NCI-H69 (cell line): ENCODE measurements at regions not wholly inside any gene's neighbourhood (a gene's known extent, or its start where the extent isn't known, plus 50 kb on each side); places are given as distances from the start of the nearest gene placed in this dataset.

Experiments used
- DNase-seq: peaks from one replicate; lab custom pipeline; 2025; lab: John Stamatoyannopoulos, UW

DNA sequence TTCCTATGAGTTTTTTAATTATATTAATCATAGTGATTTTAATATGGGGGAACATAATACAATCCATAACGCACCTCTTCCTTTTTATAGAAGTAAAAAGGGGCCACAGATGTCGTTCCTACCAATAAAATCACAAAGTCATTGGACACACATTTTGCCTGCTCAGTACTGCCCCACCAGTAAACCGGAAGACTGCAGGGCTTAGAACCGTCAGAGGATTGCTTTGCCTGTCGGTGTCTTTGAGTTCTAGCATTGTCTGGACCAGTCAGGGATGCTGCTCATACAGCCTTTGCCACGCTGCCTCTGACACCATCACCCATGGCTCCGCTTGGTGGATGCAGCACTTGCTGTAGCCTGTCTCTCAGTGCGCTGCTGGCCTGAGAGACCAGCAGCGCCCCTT, 853.6 kb downstream of the C6orf118 start:
- DNase-seq: no peak

- DNase-seq: no peak
Measured at GRCh38 chr6:164453835-164454234, 855.6 kb downstream of the C6orf118 start.

DNA sequence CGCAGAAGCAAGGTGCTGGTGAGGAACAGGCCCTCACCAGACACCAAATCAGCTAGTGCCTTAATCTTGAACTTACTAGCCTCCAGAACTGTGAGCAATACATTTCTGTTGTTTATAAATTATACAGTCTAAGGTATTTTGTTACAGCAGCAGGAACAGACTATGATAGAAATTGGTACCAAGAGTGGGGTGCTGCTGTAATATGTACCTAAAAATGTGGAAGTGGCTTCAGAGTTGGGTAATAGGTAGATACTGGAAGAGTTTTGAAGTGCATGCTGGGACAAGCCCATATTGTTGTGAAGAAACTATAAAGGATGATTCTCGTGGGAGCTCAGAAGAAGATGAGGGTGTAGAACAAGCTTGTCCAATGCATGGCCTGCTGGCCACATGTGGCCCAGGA, 866.8 kb downstream of the C6orf118 start:
- DNase-seq: no peak

DNA sequence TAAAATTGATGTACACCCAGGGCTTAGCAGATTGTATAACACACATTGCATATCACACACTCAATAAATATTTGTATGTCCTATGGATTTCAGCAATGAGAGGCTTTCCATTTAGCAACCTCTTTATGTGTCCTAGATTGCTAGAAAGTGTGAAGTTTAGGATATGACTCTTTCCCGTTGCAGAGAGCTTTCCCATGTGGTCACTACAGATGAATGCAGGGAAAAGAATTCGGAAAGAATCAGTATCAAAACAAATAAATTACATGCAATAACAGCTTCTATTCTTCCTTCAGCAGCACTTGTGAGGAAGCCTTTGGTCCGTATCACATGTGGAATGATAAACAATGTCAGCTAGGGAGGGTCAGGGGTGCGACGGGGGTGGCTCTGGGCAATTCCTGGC, 870.1 kb downstream of the C6orf118 start:
- DNase-seq: no peak

GRCh38 chr6:164436976-164437375, 872.4 kb downstream of the C6orf118 start:
- DNase-seq: no peak

DNA sequence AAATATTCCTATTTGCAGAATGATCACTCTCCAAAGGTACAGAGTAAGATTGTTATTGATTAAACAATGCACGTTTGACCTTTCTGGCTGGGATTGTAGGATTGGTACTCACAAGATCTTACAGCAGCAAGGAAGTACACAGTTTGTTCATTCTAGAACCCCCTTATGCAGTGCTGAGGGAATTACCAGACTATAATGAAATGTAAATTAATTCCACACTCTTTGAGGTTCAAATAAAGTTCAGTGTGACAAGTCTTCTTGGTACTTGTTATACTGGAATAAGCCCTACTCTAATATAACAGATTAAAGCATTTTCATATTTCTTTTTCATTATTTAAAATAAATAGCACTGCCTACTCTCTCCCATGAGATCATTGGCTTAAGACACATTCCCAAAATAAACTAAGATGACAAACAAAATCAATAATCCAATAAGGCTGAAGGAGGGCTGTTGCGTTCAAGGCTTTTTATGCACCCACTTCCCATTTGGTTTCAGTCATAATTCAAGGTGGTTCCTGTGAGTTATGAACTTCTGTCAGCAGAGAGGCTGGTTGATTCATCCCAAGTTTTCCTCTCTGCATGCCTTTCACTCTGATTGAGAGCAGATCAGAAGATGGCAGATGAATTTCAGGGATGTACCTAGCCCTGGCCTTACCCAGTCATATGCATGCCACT, 881.5 kb downstream of the C6orf118 start:
- no peak for DNase-seq

GRCh38 chr6:164424489-164424888, 884.9 kb downstream of the C6orf118 start:
- DNase-seq: no peak

DNA sequence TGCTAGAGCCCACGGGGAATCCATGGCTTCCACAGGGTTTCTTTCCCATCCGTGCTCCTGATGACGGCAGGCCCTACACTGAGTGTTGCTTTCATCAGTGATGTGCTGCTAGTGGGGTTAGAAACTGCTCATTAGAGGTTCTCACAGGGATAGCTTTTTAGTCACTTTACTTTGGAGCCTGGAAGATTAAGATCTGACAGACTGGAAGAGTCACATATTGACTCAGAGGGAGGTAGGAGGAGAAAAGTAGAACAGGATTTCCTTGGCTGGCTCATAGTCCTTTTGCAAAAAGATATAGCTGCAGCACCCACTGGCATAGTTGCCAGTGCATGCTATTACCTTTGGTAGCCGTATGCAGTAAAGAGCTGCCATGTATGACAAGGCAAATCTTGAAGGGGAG, 890.3 kb downstream of the C6orf118 start:
- DNase-seq: no peak

- no peak for DNase-seq
Measured at GRCh38 chr6:164418262-164418588, 891.2 kb downstream of the C6orf118 start.

GRCh38 chr6:164417537-164418261, 891.7 kb downstream of the C6orf118 start:
- DNase-seq: no peak

GRCh38 chr6:164415832-164416563, 893.4 kb downstream of the C6orf118 start:
- DNase-seq: no peak

GRCh38 chr6:164414695-164415094, 894.7 kb downstream of the C6orf118 start:
- no peak for DNase-seq

DNA sequence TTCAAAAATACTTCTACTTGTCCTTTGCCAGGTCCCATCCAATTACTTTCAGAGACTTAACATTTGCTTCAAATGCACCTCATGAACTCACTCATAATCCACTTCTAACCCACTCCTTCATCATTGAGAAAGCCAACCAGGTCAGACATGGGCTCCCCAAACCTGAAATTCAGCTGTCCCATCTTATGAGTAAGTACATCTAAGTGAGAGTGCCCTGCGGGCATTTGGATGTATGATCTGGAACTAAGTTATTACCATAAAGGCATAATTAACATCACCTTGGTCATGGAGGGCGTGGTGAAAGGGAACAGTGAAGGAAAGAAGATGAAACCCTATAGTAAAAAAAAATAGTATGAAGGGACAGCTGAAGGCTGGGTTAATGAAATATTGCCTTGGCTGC, 896.8 kb downstream of the C6orf118 start:
- no peak for DNase-seq

DNA sequence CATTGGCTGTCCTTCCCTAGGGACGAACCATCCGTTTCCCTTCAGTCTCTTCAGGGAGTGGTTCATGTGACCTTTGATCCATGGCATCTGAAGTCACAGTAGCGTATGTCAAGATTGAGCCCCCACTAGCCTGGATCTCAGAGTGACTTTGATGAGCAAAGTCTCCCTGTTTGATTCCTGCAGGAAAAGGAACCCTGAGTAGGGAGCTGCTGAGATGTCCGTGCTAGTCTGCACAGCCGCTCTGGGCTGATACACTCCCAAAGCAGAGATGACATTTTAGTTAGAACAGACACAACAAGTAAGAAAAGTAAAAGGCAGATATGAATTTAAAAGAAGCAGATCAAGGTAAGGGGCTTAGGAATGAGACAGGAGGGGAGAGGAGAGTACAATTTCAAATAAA, 899.4 kb downstream of the C6orf118 start:
- DNase-seq: no peak

GRCh38 chr6:164409309-164410009, 899.9 kb downstream of the C6orf118 start:
- DNase-seq: no peak

- DNase-seq: no peak
Measured at GRCh38 chr6:164408868-164409267, 900.5 kb downstream of the C6orf118 start.

- no peak for DNase-seq
Measured at GRCh38 chr6:164404812-164405488, 904.5 kb downstream of the C6orf118 start.

DNA sequence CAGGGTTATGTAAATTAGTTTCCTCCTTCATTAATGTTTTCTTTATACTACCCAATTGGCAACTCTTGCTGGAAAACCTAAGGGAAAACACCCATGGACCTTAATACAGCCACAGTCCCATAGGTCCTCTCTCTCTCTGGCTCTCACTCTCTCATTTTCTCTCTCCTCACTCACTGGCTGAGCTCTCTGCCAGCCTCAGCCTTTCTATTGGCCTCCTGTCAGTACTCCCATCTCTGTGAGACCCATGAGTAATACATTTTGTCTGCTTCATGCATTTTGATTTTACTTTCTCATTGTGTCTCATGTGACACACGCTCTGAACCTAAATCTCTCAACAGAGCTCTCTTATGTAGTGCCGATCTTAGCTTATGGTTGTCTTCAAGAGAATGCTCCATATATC, 907.5 kb downstream of the C6orf118 start:
- no peak for DNase-seq

- no peak for DNase-seq
Measured at GRCh38 chr6:164398647-164399046, 910.8 kb downstream of the C6orf118 start.

DNA sequence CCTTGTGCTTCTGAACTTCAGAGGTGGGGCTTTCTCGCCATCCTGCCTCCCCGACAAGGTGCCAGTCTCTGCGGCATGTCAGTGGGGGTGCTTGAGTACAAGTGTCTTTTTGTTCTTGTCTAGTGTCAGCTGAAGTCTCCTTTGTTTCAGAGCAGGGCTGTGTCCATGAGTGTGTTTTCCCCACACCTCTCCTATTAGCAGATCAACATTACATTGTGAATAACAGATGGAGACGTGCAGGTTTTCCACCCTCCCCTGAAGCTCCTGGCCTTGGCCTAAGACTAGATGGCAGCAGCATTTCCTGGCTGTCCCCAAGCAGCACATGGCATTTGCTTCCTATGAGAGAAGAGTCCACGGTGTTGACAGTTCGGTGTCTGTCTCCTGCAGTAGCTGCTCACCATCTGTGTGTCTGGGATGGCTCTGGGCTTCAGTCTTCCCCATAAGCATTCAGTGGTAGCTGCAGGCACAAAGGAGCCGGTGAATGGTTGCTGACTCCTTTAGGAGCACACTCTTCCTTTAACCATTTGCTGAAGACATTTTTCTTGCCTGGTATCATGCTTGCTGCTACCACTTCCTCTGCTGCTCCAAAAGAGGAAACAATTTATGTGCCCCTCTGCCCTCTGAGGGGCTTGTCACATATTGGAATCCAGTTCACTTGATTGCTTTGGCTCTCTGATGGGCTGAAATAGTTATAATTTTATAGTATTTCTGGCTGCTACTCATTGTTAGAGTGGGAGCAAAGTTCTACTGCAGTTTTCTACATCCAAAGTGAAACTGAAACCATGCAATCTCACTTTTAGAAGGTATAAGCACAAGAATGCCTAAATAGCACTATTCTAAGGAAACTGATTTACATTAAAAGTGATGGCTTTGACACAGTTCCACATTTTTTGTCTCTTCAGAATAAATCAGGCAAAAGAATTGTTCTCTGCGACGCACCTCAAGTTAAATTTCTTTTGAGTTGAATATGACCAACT, 913.0 kb downstream of the C6orf118 start:
- DNase-seq: no peak

- DNase-seq: no peak
Measured at GRCh38 chr6:164379795-164380194, 929.6 kb downstream of the C6orf118 start.
